ENCODE measurements at regions not wholly inside any gene's neighbourhood (a gene's known extent, or its start where the extent isn't known, plus 50 kb on each side); places are given as distances from the start of the nearest gene placed in this dataset.

DNA sequence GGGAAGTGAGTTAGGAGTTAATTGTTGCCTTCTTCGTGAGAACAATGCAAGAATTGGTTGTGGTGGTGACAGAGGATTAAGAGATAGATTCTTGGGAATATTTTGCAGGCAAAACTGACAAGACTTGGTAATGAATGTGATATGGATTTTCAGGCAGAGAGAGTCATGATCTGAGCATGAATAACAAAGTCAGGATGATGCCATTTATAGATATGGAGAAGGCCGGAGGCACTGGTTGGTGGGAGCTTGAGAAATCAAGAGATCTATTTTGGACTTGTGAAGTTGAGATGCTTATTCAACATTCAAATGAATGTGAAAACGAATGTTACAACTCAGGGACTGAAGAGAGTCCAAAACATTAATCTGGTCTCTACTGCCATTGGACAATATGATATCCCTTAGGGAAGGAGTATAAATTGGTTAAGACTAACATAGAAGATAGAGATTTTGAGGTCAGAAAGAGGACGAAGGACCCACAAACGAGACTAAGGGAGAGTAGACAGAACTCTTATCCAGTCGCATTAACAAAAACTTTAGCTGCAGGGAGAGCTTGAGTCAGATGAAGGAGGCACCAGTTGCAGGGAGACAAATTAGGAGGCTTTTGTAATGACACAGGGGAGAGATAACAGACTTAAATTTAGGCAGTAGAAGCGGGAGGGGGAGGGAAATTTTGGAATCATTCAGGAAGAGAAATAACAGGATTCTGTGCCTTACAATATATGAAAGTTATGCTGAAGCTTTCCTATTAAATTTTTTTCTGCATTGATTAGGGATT, 1090.6 kb downstream of the GALC start:
- no peak for DNase-seq (ENCODE audit: low spot score)

- no peak for DNase-seq (ENCODE audit: low spot score)
Observed at GRCh38 chr14:86897704-86898513, 1095.1 kb downstream of the GALC start.

- no peak for DNase-seq (ENCODE audit: low spot score)
Observed at GRCh38 chr14:86897224-86897623, 1095.8 kb downstream of the GALC start.

DNA sequence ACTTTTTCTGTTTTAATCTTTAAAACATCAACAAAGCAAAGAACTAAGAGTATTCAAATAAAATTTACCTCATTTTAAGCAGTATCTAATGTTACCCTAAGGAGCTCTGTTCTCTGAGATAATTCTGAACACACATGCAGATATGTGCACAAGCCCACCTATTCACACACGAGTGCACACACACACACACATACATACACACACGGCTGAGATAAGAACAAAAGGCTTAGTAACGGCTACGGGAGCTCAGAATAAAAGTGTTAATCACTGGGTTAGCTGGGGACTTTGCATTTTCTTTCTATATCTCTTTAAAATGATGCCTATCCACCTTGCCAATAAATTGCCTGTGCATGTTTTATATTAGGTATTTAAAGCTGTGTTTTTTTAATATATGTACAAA, 1096.3 kb downstream of the GALC start:
- DNase-seq (ENCODE audit: low spot score): no peak

GRCh38 chr14:86892152-86892956, 1100.6 kb downstream of the GALC start:
- no peak for DNase-seq (ENCODE audit: low spot score)

GRCh38 chr14:86885280-86885679, 1107.7 kb downstream of the GALC start:
- no peak for DNase-seq (ENCODE audit: low spot score)

- DNase-seq (ENCODE audit: low spot score): no peak
Observed at GRCh38 chr14:86884498-86884897, 1108.5 kb downstream of the GALC start.

DNA sequence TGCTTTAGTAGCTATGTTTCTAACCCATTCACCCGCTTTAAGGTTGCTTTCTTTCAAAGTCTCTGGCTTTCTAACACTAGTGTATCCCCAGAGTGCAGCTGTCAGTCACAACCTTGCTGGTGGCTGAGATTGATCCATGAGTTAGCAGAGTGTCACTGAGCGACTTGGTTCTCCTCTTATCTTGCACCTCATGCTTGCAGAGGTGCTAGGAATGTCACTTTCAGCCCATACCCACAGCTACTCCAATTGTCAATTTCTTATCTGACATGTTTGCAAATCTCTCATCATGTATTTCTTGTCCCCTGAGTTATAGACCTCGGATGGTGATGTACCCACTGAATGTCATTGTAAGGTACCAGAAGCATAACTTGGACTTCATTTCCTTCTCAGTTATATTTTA, 1110.2 kb downstream of the GALC start:
- DNase-seq (ENCODE audit: low spot score): no peak

DNA sequence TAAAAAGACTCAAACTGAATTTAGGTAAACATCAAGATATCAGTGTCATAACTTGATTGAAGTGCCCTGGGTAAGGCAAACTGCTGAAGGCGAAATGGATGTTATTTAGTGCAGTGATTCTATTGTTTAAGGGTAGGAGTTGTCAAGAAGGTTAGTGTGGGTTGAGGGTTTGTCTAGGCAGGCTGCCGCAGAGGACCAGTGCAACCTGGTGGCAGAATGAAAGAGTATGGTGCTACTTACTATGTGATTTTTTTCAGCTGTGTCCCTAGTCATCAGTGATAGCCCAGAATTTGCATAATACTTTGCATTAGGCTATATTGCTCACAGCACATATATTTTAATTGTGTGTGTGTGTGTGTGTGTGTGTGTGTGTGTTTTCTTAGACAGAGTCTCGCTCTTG, 1127.0 kb downstream of the GALC start:
- no peak for DNase-seq (ENCODE audit: low spot score)

DNA sequence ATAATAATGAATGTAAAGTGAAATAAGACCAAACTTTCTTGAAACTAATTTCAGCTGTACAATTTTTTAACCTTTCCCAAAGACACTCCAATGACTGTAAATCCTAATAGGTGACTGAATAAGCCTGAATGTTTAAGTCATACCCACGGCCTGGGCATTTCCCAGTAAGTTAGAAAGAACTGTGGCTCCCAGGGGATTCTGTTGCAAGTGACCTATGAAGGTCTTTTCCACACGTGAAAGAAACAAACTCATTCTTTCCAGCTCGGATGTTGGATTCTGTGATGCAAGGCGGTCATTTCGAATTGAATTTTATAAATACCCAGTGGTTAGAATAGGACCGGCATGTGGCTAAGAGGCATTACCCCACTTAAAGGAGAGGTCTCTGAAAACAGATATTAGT, 1134.4 kb downstream of the GALC start:
- DNase-seq (ENCODE audit: low spot score): no peak

GRCh38 chr14:86858031-86858430, 1135.0 kb downstream of the GALC start:
- DNase-seq (ENCODE audit: low spot score): no peak

- no peak for DNase-seq (ENCODE audit: low spot score)
Observed at GRCh38 chr14:86852530-86852929, 1140.5 kb downstream of the GALC start.

- no peak for DNase-seq (ENCODE audit: low spot score)
Observed at GRCh38 chr14:86847140-86847539, 1145.8 kb downstream of the GALC start.

GRCh38 chr14:86838363-86838762, 1154.6 kb downstream of the GALC start:
- DNase-seq (ENCODE audit: low spot score): no peak

- no peak for DNase-seq (ENCODE audit: low spot score)
Observed at GRCh38 chr14:86826661-86827060, 1166.3 kb downstream of the GALC start.

DNA sequence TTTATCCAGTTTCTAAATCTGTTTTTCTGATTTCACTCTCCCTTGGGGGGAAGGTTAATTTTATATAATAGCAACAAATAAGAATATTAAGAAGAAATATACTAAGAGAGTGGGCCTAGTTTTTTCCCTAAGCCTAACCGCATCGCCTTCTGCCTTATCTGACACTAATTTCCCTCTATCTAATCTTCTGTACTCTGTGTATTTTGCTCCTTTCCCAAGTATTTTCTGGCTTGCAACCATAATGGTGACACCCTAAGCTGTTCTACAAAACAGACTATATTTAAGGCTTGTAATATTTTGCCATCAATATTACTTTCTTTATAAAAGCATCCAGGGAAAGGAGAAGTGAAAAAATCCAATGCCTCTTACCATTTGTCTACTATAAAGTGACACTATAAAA, 1168.8 kb downstream of the GALC start:
- no peak for DNase-seq (ENCODE audit: low spot score)

- DNase-seq (ENCODE audit: low spot score): no peak
Observed at GRCh38 chr14:86823581-86823980, 1169.4 kb downstream of the GALC start.

DNA sequence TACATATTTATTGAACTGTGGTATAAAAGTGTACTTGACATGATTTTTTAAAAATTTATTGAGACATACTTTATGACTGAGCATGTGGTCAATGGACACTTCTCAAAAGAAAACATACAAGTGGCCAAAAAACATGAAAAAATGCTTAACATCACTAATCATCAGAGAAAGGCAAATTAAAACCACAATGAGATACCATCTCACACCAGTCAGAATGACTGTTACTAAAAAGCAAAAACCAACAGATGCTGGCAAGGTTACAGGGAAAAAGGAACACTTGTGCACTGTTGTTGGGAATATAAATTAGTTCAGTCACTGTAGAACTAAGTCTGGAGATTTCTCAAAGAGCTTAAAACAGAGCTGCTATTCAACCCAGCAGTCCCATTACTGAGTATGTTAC, 1177.6 kb downstream of the GALC start:
- DNase-seq (ENCODE audit: low spot score): no peak

DNA sequence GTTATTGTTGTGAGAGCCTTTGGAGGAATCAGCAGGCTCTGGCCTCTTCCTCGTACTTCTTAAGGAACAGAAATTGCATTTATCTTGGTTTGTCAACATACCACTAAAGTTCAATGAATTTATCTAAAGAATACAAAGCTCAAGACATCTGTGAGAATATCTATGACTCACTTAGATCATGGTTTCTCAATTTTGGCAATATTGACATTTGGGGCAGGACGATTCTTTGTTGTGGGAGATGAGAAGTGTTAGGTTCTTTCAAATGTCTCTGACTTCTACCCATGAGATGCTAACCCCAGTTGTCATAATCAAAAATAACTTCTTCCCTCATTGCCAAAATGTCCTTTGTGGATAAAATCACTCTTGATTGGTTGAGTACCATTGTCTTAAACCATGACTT, 1190.3 kb downstream of the GALC start:
- no peak for DNase-seq (ENCODE audit: low spot score)

GRCh38 chr14:86799244-86799647, 1193.7 kb downstream of the GALC start:
- DNase-seq (ENCODE audit: low spot score): no peak

DNA sequence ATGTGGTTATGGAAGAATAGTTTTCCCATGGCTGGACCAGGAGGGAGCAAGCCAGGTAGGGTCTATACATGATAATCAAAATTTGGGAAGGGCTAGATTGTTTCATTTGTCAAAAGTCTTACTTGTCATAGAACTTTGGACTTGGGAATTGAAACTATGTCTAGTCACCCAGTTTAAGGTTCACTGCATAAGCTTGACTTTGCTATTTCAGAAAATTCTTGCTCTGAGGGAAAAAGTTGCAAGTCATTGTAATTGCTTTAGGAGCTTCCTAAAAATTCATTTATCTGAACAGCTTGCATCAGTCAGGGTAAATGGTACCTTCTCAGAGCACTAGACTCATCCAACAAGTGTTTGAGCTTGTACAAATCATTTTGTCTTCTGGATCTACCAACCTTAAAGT, 1194.7 kb downstream of the GALC start:
- no peak for DNase-seq (ENCODE audit: low spot score)

DNA sequence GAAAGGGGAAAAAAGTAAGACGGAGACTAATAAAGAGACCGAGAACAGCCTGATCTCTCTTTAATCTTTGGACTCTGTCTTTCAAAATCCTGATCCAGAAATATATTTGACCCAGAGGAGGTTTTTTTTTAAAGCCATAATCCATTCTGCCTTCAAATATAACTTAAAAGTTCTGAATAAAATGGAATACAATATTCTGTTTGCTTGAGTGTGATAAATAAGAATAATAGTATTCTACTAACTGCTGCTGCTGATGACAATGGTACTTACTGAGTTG, 1196.0 kb downstream of the GALC start:
- no peak for DNase-seq (ENCODE audit: low spot score)
